SU-DHL-6 (cell line): ENCODE measurements at regions not wholly inside any gene's neighbourhood (a gene's known extent, or its start where the extent isn't known, plus 50 kb on each side); places are given as distances from the start of the nearest gene placed in this dataset.

Source experiments
- CTCF ChIP-seq: fragments of 200-600 bp; sonication (generic); IDR thresholded peaks from one replicate; pipeline ENCODE4 v1.5.1; 2017; ENCODE audit warnings: antibody characterized with exemption, mild to moderate bottlenecking, low read length, moderate library complexity; ENCODE audit not compliant: insufficient read depth, poor library complexity, severe bottlenecking
- EZH2phosphoT487 ChIP-seq: fragments of 200-600 bp; sonication (generic), shearing (Covaris generic); conservative IDR thresholded peaks from 2 replicates; pipeline ENCODE4 v1.6.1; 2018; ENCODE audit warnings: mild to moderate bottlenecking, antibody characterized with exemption, low read length, moderate library complexity, mixed read lengths

- TF ChIP-seq CTCF (no peak), EZH2phosphoT487 (no peak)
Measured at GRCh38 chr1:101367630-101368029, 130.8 kb downstream of the S1PR1 start.
